HAP-1 (cell line): ENCODE measurements at regions not wholly inside any gene's neighbourhood (a gene's known extent, or its start where the extent isn't known, plus 50 kb on each side); places are given as distances from the start of the nearest gene placed in this dataset.

ENCODE experiments used
- DNase-seq, 2 experiments: peaks; one replicate each; pipeline ENCODE4 v3.0.0-alpha.2; 2016 to 2020; ENCODE audit warnings: low spot score in 2 of 2
- H3K27me3 ChIP-seq: fragments of 250-450 bp; sonication (Bioruptor Pico); 2 replicates; pipeline ENCODE4 v1.5.1; 2020; ENCODE audit warnings: low read depth, mild to moderate bottlenecking, moderate library complexity
- H3K36me3 ChIP-seq: fragments of 250-450 bp; sonication (Bioruptor Pico); replicated peaks from 2 replicates; pipeline ENCODE4 v1.5.1; 2020; ENCODE audit warnings: mild to moderate bottlenecking
- H3K4me1 ChIP-seq: fragments of 250-450 bp; sonication (Bioruptor Pico); 2 replicates; pipeline ENCODE4 v1.5.1; 2020; ENCODE audit warnings: mild to moderate bottlenecking
- H3K4me3 ChIP-seq: fragments of 250-450 bp; sonication (Bioruptor Pico); 2 replicates; pipeline ENCODE4 v1.5.1; 2020; ENCODE audit warnings: mild to moderate bottlenecking, moderate library complexity
- H3K9me3 ChIP-seq: fragments of 250-450 bp; sonication (Bioruptor Pico); 2 replicates; pipeline ENCODE4 v1.5.1; 2020; ENCODE audit warnings: mild to moderate bottlenecking, moderate library complexity
- in situ Hi-C: fragments of 300-500 bp; cut with MboI; formaldehyde crosslinking; loops from 3 replicates; pipeline ENCODE4 v1.14.3; 2020; ENCODE audit warnings: low sequenced_read_pairs, inconsistent platforms, mixed read lengths

DNA sequence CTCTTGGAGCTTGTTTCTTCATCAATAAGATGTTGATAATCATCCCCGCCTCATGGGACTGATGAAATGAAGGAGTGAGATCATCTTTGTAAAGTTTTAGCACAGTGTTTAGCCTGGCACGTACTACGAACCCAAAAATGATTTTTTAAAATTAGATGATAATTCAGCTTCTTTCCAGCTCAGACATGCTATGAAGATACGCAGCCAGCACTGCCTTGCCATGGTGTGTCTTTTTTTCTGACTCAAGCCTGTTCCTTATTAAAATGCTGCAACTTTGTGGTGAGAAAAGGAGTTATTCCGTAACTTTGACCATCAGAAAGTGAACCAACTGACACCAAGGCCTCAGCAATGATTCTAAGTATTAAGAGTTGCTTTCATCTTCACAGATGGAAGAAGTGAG, 269.0 kb downstream of the LTN1 start:
- no peaks in the 10 kb centered on the region for H3K36me3 ChIP-seq
- no peaks in the 10 kb centered on the region for H3K4me1 ChIP-seq
- in situ Hi-C loops, result no loop called here
- H3K4me3 ChIP-seq, result no peak overlapping the region
- DNase-seq, result no peak
- H3K27me3 ChIP-seq, result no peaks in the 10 kb centered on the region
- no peaks in the 10 kb centered on the region for H3K9me3 ChIP-seq

DNA sequence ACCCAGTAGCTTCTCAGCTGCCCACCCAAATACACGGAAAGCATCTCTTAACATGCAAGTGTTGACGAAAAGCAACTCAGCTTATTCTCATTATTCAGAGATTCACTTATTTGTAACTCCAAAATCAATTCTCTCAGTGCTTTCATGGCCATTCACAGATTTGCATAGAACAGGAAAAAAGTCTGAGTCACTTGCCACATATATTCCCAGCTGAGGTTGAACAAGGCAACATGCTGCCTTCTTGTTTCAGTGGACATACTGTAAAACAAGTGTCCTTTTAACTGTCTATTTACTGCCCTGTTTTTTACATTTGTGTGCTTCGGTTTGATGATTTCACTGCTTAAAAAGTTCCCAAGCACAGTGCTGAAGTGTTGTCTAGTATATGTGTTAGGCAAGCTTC, 273.0 kb downstream of the LTN1 start:
- no peak for DNase-seq
- no peaks in the 10 kb centered on the region for H3K27me3 ChIP-seq
- in situ Hi-C loops, result no loop called here
- no peaks in the 10 kb centered on the region for H3K36me3 ChIP-seq
- no peak overlapping the region for H3K4me3 ChIP-seq
- H3K9me3 ChIP-seq, result no peaks in the 10 kb centered on the region
- H3K4me1 ChIP-seq, result no peaks in the 10 kb centered on the region

DNA sequence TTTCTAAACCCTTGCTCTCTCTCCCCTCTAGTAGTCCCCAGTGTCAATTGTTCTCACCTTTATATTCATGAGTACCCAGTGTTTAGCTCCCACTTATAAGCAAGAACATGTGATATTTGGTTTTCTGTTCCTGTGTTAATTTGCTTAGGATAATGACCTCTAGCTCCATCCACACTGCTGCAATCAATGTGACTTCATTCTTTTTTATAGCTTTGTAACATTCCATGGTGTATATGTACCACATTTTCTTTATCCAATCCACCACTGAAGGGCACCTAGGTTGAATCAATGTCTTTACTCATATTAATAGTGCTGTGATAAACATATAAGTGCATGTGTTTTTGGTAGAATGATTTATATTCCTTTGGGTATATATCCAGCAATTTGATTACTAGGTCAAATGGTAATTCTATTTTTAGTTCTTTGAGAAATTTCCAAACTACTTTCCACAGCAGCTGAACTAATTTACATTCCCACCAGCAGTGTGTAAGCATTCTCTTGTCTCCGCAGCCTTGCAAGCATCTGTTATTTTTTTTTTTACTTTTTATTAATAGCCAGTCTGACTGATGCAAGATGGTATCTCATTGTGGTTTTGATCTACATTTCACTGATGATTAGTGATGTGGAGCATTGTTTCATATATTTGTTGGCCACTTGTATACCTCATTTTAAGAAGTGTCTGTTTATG, 277.8 kb downstream of the LTN1 start:
- Histone ChIP-seq H3K4me1 (no peaks in the 10 kb centered on the region), H3K36me3 (no peaks in the 10 kb centered on the region), H3K27me3 (no peaks in the 10 kb centered on the region), H3K9me3 (no peaks in the 10 kb centered on the region), H3K4me3 (no peak overlapping the region)
- in situ Hi-C loops, result no loop called here
- no peak for DNase-seq

DNA sequence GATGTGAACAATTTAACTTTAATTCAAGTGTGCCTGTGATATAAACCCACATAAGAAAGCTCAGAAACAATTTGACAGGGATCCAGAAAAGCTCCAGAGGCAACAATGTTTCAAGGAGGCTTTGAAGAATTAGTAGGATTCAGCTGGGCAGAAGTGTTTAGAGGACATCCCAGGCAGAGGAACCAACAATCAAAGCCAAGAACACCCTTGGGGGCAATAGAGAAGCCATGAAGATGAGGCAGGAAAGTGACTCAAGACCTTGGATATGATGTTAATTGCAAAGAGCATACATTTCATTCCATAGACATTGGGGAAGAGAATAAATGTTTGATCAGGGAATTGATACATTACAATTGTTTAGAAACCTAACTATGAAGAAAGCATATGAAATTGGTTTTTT, 280.3 kb downstream of the LTN1 start:
- H3K4me3 ChIP-seq, result no peak overlapping the region
- H3K9me3 ChIP-seq, result no peaks in the 10 kb centered on the region
- no peaks in the 10 kb centered on the region for H3K4me1 ChIP-seq
- no peak for DNase-seq
- H3K27me3 ChIP-seq, result no peaks in the 10 kb centered on the region
- H3K36me3 ChIP-seq, result no peaks in the 10 kb centered on the region
- in situ Hi-C loops, result no loop called here

DNA sequence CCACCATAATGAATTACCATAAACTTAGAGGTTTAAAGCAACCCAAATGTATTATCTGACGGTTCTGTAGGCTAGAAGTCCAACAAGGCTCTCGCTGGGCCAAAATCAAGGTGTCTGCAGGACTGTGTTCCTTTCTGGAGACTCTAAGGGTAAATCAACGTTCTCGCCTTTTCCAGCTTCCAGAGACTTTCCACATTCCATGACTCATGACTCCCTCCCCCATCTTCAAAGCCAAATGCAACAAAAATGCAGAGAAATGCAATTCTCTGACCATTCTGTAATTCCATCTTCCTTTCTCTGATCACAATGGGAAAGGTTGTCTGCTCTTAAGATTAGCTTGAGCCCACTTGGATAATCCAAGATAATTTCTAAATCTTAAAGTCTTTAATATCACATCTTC, 287.1 kb downstream of the LTN1 start:
- Histone ChIP-seq H3K27me3 (no peaks in the 10 kb centered on the region), H3K4me1 (no peaks in the 10 kb centered on the region), H3K9me3 (no peaks in the 10 kb centered on the region), H3K4me3 (no peak overlapping the region), H3K36me3 (no peaks in the 10 kb centered on the region)
- DNase-seq, result no peak
- in situ Hi-C loops, result no loop called here

DNA sequence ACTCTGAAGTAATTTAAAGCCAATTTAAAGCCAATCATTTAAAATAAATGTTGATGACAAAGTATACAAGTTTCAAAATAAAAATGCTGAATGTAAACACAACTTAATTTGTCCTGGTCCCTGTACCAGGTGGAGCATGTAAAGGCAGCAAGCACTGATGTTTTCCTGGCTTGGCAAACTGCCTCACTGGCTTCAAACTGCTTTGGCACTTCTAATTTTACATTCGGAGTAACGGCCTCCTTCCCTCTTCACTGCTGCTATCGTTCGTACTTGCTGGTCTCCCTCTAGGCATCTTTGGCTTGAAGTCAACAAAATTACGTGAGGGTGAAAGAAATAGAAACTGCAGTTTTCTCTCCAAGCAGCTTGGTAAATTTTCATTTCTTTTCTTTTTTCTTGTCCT, 287.9 kb downstream of the LTN1 start:
- Histone ChIP-seq H3K36me3 (no peaks in the 10 kb centered on the region), H3K4me1 (no peaks in the 10 kb centered on the region), H3K27me3 (no peaks in the 10 kb centered on the region), H3K4me3 (no peak overlapping the region), H3K9me3 (no peaks in the 10 kb centered on the region)
- DNase-seq, result no peak
- in situ Hi-C loops, result no loop called here

DNA sequence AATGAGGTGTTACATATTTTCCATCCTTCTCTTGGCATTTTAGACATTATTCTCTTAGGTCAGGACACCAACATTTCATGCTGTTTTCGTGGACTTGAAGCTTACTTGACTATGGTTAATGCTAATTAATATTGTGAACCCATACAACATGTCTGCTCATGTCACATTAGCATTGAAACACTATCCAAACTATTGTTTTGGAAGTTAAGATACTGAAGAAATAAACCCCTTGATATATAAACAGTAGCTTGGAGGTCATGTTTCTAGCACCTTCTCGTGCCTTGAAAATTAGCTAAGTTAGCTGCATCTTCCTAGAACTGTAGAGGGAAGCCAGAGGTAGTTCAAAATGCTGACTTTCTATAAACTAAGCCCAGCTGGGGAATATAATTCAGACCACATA, 288.8 kb downstream of the LTN1 start:
- no peaks in the 10 kb centered on the region; the same call in 1 of the 2 replicates for H3K9me3 ChIP-seq
- H3K36me3 ChIP-seq, result no peaks in the 10 kb centered on the region
- no peak for DNase-seq
- in situ Hi-C loops, result no loop called here
- H3K4me1 ChIP-seq, result no peaks in the 10 kb centered on the region
- H3K4me3 ChIP-seq, result no peak overlapping the region
- H3K27me3 ChIP-seq, result no peaks in the 10 kb centered on the region

DNA sequence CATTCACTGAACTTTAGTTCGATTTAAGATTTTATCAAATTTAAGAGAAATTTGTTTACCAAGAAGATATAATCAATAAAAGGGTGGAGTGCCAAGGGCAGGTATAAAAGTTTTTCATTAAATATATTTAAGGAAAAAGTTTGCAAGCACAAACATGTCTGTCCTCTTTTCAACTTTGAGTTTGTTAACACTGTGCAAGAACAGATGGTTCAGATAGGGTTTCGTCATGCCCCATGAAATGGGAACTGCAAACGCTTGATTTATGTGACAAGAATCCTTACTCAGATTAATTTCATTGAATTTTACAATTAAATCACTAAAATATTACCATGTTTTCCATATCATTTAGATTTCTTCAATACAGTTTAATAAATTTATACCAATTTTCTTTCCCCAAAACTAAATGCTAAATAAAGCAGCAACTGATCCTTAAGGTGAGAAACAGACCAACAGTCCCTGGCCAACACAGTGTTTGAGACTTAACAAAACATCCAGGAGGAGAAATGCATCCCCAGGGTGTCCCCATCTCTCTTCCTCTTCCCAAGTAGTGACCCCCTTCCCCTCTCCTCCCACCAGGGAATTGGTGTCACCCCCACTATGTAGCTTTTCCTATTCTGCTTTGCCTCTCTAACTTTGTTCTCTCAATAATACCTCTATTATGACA, 292.9 kb downstream of the LTN1 start:
- no peak overlapping the region for H3K4me3 ChIP-seq
- no peaks in the 10 kb centered on the region for H3K4me1 ChIP-seq
- H3K9me3 ChIP-seq, result no peaks in the 10 kb centered on the region; the same call in 1 of the 2 replicates
- no peak for DNase-seq
- no peaks in the 10 kb centered on the region for H3K27me3 ChIP-seq
- no peaks in the 10 kb centered on the region for H3K36me3 ChIP-seq
- in situ Hi-C loops, result no loop called here

DNA sequence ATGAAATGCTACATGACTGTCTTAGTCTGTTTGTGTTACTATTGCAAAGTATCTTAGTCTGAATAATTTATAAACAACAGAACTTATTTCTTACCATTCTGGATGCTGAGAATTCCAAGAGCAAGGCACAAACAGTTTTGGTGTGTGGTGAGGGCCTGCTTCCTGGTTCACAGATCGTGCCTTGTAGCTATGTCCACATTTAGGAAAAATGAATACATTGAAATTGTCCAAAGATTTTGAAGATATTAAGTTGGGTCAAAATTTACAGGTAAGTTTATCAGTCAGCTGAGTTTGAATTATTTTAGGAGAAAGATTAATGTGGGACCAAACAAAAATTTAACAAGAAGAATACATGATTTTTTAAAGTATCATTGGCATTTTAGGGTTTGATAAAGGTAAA, 293.5 kb downstream of the LTN1 start:
- Histone ChIP-seq H3K4me1 (no peaks in the 10 kb centered on the region), H3K36me3 (no peaks in the 10 kb centered on the region), H3K27me3 (no peaks in the 10 kb centered on the region), H3K4me3 (no peak overlapping the region), H3K9me3 (no peaks in the 10 kb centered on the region; the same call in 1 of the 2 replicates)
- in situ Hi-C loops, result no loop called here
- DNase-seq, result no peak

DNA sequence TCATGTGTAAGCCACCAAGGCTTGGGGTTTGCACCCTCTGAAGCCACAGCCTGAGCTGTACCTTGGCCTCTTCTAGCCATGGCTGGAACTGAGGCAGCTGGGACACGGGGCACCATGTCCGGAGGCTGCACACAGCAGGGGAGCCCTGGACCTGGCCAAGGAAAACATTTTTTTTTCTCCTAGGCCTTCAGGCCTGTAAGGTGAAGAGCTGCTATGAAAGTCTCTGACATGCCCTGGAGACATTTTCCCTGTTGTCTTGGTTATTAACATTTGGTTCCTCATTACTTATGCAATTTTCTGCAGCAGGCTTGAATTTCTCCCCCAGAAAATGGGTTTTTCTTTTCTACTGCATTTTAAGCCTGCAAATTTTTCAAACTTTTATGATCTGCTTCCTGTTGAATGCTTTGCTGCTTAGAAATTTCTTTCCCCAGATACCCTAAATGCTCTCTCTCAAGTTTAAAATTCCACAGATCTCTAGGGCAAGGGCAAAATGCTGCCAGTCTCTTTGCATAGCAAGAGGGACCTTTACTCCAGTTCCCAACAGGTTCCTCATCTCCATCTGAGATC, 295.8 kb downstream of the LTN1 start:
- in situ Hi-C loops, result no loop called here
- no peak overlapping the region for H3K4me3 ChIP-seq
- no peak for DNase-seq
- H3K36me3 ChIP-seq, result no peaks in the 10 kb centered on the region
- H3K9me3 ChIP-seq, result no peaks in the 10 kb centered on the region; the same call in 1 of the 2 replicates
- H3K27me3 ChIP-seq, result no peaks in the 10 kb centered on the region
- no peaks in the 10 kb centered on the region for H3K4me1 ChIP-seq

DNA sequence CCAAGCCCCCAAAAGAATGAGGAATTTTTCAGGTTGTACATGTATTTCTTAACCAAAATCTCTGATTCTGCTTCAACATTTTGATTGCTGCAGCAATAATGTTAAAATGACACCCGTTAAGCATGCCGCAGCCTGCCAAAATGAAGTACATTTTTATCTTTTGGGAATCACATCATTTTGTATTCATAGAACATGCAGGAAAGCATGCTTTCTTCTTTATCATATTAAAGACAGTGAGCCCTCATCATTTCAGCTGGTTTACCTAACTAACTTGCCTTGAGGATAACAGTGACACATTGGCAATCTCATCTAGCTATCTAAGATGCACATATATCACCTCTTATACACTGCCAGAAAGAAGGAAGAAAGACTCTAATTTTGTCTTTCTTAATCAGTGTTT, 299.2 kb downstream of the LTN1 start:
- in situ Hi-C loops, result no loop called here
- Histone ChIP-seq H3K4me3 (no peak overlapping the region), H3K9me3 (no peaks in the 10 kb centered on the region), H3K36me3 (no peaks in the 10 kb centered on the region), H3K4me1 (no peaks in the 10 kb centered on the region), H3K27me3 (no peaks in the 10 kb centered on the region)
- no peak for DNase-seq

DNA sequence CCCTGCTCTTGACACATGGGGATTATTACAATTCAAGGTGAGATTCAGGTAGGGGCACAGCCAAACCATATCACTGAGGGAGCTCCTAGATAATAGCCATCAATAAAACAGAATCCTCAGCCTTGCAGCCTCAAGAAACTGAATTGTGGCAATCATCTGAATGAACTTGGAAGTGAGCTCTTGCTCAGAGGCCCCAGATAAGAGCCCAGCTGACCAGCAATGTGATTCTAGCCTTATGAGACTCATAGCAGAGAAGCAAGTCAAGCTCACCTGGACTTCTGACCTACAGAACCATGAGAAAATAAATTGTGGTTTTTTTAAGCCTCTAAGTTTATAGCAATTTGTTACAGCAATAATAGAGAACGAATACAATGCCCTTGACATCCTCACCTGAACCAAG, 302.5 kb downstream of the LTN1 start:
- in situ Hi-C loops, result no loop called here
- Histone ChIP-seq H3K4me3 (no peak overlapping the region), H3K4me1 (no peaks in the 10 kb centered on the region), H3K9me3 (no peaks in the 10 kb centered on the region), H3K27me3 (no peaks in the 10 kb centered on the region), H3K36me3 (no peaks in the 10 kb centered on the region)
- no peak for DNase-seq

DNA sequence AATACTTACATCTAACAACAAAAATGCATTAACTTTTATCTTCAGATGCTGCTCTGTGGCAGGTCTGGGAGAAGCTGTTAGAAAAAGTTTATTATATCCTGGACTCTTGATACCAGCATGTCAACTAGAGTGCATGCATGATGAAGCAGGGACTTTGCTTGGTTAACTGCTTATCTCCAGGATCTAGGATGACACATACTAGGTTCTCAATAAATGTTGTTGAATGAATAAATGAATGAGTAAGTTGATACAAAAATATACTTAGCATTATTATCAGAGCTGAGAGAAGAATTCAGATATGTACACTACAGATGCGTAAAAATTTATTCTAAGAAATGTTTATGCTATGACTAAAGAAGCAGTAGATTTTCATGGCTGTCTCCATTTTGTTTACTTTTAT, 304.3 kb downstream of the LTN1 start:
- no peaks in the 10 kb centered on the region for H3K27me3 ChIP-seq
- in situ Hi-C loops, result no loop called here
- no peak for DNase-seq
- H3K9me3 ChIP-seq, result no peaks in the 10 kb centered on the region
- H3K36me3 ChIP-seq, result no peaks in the 10 kb centered on the region
- no peak overlapping the region for H3K4me3 ChIP-seq
- no peaks in the 10 kb centered on the region for H3K4me1 ChIP-seq

DNA sequence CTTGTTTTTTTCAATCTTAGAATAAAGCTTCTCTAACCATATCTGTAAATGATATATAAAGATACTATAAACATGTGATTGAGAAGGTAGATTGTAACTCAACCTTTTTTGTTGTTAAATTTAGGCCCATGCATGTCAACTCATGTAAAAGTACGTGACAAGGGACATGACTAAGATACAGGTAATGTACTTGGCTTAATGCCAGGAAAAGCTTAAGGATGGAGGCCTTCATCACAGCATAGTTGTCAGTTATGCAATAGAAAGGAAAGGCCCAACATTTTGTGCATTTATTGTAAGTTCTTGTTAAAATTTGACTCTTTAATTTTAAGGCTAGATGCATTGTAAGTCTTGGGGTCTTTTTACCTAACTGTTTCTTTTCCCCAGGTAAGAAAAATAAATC, 305.1 kb downstream of the LTN1 start:
- no peaks in the 10 kb centered on the region for H3K9me3 ChIP-seq
- DNase-seq, result no peak
- in situ Hi-C loops, result no loop called here
- H3K36me3 ChIP-seq, result no peaks in the 10 kb centered on the region
- H3K27me3 ChIP-seq, result no peaks in the 10 kb centered on the region
- no peaks in the 10 kb centered on the region for H3K4me1 ChIP-seq
- no peak overlapping the region for H3K4me3 ChIP-seq
